ENCODE measurements at regions not wholly inside any gene's neighbourhood (a gene's known extent, or its start where the extent isn't known, plus 50 kb on each side); places are given as distances from the start of the nearest gene placed in this dataset.
"Not testable (repeated sequence)": the region's sequence is repeated elsewhere in the genome, so short reads cannot be mapped to it uniquely, and the experiment has no call there.

GRCh38 chr2:116922414-116922813 is 892.1 kb upstream of the DDX18 start:
- DNase-seq (no peak), ATAC-seq (no peak)

- DNase-seq (no peak), ATAC-seq (no peak)
Observed at GRCh38 chr2:116924509-116924908, 890.0 kb upstream of the DDX18 start.

- no peak for ATAC-seq
Observed at GRCh38 chr2:116935097-116935814, 879.2 kb upstream of the DDX18 start.

GRCh38 chr2:116948258-116948657 is 866.2 kb upstream of the DDX18 start:
- no peak for DNase-seq
- ATAC-seq = no peak

More at GRCh38 chr2:116935097-116935814, 879.2 kb upstream of the DDX18 start:
- DNase-seq = no peak

- ATAC-seq (no peak), DNase-seq (no peak)
Observed at GRCh38 chr2:116949249-116949648, 865.2 kb upstream of the DDX18 start.

GRCh38 chr2:116952254-116952653 is 862.2 kb upstream of the DDX18 start:
- no peak for ATAC-seq

GRCh38 chr2:116955646-116956045 is 858.8 kb upstream of the DDX18 start:
- ATAC-seq (no peak), DNase-seq (no peak)

More at GRCh38 chr2:116952254-116952653, 862.2 kb upstream of the DDX18 start:
- DNase-seq = no peak

GRCh38 chr2:116975608-116976007 is 838.9 kb upstream of the DDX18 start:
- ATAC-seq = no peak
- DNase-seq = no peak

- DNase-seq = no peak
- ATAC-seq = no peak
Observed at GRCh38 chr2:116979916-116980764, 834.4 kb upstream of the DDX18 start.

- no peak for ATAC-seq
- DNase-seq = no peak
Observed at GRCh38 chr2:116987447-116987846, 827.0 kb upstream of the DDX18 start.

- DNase-seq (no peak), ATAC-seq (no peak)
Observed at GRCh38 chr2:116988303-116988702, 826.2 kb upstream of the DDX18 start.

GRCh38 chr2:117019357-117019756 is 795.1 kb upstream of the DDX18 start:
- no peak for ATAC-seq
- DNase-seq = no peak

GRCh38 chr2:117027646-117028045 is 786.8 kb upstream of the DDX18 start:
- ATAC-seq (no peak), DNase-seq (no peak)

- not testable (repeated sequence) for ATAC-seq, DNase-seq
Observed at GRCh38 chr2:117028708-117029107, 785.8 kb upstream of the DDX18 start.

GRCh38 chr2:117055499-117056375 is 758.8 kb upstream of the DDX18 start:
- DNase-seq (no peak), ATAC-seq (no peak)

GRCh38 chr2:117056376-117056748 is 758.1 kb upstream of the DDX18 start:
- DNase-seq (no peak), ATAC-seq (no peak)

GRCh38 chr2:117057016-117057415 is 757.5 kb upstream of the DDX18 start:
- no peak for DNase-seq
- ATAC-seq = no peak

- DNase-seq (no peak), ATAC-seq (no peak)
Observed at GRCh38 chr2:117058366-117058765, 756.1 kb upstream of the DDX18 start.

- no peak for DNase-seq
- no peak for ATAC-seq
Observed at GRCh38 chr2:117064021-117064420, 750.5 kb upstream of the DDX18 start.

- ATAC-seq = no peak
Observed at GRCh38 chr2:117065912-117066311, 748.6 kb upstream of the DDX18 start.

GRCh38 chr2:117067900-117068299 is 746.6 kb upstream of the DDX18 start:
- ATAC-seq = no peak
- no peak for DNase-seq

More at GRCh38 chr2:117065912-117066311, 748.6 kb upstream of the DDX18 start:
- no peak for DNase-seq

- DNase-seq = no peak
- no peak for ATAC-seq
Observed at GRCh38 chr2:117068371-117068770, 746.1 kb upstream of the DDX18 start.
